HPDE6-E6E7 (cell line): ENCODE measurements at regions not wholly inside any gene's neighbourhood (a gene's known extent, or its start where the extent isn't known, plus 50 kb on each side); places are given as distances from the start of the nearest gene placed in this dataset.
A peak's percentile ranks its signal among the peaks of the same experiment; 100 is the strongest.
"Not testable (repeated sequence)": the region's sequence is repeated elsewhere in the genome, so short reads cannot be mapped to it uniquely, and the experiment has no call there.

Experiments
- DNase-seq: peaks from one replicate; pipeline ENCODE4 v3.0.0; 2011; ENCODE audit warnings: missing footprints; ENCODE audit errors: extremely low spot score

DNA sequence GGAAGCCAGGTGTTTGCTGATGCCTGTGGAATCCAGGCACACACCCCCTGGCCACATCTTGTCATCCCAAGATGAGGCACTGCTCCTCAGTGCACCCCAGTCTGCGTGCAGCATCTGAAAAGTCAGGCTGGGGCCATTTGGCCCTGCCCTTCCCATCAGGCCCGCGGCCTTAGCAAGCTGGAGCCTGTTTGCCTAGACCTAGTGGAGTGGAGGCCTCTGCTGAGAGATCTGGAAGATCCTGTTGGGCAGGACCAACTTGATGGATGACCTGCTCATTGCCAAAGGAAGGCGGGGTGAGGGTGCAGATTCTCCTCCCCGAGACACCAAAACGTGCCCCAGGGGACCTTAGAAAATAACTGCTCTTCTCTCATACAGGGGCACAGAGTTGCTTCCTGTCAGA, 220.2 kb downstream of the SHQ1 start:
- peak; percentile 52 for DNase-seq

DNA sequence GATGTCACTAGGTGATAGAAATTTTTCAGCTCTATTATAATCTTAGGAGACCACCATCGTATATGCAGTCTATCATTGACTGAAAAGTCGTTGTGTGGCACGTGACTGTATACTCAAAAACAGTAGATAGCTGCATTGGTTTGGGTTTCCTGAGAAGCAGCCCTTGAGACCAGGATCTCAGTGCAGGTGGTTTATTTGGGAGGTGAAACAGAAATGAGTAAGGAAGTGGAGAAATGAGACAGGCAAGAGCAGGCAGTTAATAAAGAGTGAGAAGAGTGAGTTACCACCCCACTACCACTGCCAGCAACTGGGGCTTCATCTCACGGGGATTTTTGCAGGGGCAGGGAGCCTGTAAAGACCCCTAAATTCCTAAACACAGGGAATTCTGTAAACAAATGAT, 221.0 kb downstream of the SHQ1 start:
- no peak for DNase-seq

DNA sequence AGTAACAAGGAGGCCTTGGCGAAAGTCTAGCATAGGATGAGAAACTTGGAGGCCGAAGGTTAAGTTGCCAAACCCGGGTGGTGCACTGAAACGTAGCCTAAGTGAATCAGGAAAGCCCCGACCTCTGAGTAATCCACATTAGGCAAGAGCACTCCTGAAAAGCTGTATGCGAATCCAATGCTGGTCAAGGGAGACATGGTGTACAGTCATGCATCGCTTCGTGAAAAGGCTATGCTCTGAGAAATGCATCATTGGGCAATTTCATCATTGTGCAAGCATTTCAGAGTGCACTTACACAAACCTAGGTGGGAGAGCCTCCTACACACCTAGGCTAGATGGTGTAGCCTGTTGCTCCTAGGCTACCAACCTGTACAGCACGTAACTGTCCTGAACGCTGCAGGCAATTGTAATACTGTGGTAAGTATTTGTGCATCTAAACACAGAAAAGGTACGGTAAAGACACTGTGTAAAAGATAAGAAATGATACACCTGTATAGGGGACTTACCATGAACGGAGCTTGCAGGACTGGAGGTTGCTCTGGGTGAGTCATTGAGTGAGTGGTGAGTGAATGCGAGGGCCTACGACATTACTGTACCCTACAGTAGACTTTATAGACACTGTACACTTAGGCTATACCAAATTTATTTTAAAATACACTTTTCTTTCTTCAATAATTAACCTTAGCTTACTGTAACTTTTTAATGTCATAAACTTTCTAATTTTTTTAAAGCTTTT, 222.5 kb downstream of the SHQ1 start:
- peak; percentile 45 for DNase-seq

DNA sequence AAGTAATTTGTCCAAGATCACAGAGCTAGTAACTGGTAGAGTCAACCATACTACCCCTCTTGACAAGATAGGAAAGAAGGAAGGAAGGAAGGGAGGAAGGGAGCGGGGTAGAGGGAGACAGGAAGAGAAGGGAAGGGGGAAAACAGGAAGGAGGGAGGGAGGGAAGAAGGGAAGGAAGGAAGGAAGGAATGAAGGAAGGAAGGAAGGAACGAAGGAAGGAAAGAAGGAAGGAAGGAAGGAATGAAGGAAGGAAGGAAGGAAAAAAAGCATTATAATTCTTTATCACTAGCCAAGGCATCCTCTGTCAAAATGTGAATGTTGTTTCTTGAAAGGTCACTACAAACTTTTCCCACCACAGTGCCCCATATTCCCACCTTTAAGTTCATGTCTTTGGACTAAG, 223.6 kb downstream of the SHQ1 start:
- no peak for DNase-seq

DNA sequence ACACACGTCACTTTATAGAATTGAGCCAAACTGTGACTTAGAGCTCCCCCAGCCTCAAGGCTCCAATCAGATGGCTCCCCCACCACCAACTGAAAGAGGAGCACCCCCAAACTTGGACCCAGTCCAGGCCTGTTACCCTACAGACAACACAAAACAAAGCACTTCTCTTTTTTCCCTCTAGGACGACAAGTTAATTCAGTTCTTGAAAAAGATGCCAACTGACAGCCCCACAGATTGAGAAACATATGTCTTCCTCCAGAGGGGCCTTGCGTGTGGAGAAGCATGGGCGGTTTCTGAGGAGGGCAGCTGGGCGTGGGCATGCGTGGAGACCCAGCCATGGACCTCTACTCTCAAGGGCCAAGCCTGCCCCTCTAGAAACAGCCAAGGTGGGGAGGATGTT, 229.5 kb downstream of the SHQ1 start:
- no peak for DNase-seq

DNA sequence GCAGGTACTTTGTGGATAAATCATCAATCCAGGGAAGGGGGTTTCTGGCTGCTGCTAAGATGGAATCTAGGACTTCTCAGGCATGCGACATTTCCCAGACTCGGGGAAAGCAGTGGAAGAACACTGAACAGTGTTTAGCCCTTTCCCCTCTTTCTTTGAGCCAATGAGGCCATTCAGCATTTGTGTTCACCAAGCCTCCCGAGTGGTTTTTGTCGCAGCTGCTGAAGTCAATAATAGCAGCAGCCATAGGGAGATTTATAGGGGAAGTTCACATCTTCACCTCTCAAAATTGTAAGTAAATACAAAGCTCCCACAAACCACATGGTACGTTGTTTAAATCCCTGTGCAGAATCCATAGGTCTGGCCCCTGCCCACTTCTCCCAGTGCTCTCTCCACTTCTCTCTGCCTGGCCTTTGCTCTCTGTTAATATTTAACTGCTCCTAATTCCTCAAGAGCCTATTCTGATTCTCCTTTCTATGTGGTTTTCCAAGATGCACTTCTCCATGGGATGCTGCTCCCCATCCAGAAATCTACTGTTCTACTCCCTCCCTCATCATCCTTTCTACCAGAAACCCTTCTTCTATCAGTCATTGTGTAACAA, 230.7 kb downstream of the SHQ1 start:
- no peak for DNase-seq

DNA sequence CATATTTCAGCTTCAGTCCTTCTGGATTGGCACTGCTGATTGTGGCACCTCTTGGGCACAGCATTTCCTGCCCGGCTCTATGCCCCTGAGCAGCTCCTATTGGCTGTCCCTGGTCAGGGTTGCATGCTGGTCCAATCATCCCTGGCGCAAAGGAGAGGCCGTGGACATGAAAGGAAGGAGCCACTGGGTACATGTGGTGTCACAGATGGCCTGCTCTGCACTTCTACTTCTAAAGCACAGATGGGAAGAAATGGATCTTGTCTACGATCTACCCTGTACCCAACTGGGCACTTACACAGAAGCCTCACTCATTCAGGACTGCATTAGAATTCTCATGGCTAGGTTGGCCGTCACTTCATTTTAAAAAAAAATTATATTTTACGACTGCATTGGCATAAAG, 232.5 kb downstream of the SHQ1 start:
- DNase-seq, result no peak

DNA sequence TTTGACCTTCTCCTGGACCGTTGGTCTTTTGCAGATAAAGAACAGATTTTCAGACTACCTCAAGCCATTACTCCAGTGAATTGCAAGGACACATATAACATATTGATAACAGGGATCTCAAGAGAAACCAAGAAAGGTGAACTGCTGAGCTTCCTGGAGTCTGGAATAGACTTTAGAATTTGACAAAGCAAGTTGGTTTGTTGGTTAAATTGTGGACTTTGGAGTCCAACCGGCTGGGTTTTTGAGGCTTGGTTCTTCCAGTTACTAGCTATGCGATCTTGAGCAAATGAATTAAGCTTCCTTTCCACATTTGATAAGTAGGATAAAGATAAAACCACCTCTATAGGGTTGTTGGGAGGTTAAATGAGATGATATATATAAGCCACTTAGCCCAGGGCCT, 233.1 kb downstream of the SHQ1 start:
- DNase-seq, result no peak

DNA sequence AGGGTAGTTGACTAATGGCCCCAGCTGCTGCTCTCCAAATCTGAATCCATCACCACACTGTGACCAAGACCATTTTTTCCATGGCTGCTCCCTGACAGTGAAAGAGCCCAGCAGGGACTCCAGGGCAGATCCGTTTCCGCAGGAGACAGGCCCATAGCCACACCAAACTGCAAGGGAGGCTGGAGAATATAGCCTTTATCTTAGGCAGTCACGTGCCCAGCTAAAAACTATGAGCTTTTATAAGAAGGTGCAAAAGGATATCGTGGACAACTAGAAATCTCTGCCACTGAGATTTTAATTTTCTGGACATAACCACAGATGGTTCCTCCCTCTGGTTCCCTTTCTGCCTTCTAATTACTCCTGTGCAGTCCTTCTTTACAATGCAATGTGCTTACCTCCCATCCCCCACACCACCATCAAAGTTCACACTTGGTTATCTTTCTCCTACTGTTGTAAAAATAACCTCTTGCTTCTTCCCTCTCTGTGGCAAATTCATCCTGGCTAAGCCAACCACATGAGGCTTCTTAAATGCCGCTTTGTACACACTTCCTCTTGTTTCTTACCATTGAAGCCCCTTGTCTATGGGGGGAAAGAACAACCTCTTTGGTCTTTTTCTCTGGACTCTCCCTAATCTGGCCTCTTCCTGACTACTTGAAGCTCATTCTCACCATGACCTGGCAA, 233.7 kb downstream of the SHQ1 start:
- no peak for DNase-seq

DNA sequence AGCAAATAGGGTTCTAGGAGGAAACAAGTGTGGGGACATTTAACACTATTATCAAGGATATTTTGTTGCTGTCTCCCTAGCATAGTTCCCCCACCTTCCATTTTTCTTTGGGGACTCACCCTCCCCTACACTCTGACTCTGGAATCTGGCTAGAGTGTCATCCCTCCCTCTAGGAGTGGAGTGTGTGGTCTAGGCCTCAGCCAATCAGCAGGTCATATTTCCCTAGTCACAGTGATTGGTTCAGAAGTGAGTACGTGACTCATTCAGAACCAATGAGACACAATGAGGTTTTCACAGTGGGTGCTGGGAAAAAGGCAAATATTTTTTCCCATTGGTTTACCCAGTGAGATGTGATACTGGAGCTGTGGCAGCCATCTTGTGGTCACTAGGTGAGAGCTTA, 234.4 kb downstream of the SHQ1 start:
- no peak for DNase-seq

DNA sequence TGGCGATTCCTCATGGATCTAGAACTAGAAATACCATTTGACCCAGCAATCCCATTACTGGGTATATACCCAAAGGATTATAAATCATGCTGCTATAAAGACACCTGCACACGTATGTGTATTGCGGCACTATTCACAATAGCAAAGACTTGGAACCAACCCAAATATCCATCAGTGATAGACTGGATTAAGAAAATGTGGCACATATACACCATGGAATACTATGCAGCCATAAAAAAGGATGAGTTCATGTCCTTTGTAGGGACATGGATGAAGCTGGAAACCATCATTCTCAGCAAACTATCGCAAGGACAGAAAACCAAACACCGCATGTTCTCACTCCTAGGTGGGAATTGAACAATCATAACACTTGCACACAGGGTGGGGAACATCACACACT, 239.1 kb downstream of the SHQ1 start:
- not testable (repeated sequence) for DNase-seq

DNA sequence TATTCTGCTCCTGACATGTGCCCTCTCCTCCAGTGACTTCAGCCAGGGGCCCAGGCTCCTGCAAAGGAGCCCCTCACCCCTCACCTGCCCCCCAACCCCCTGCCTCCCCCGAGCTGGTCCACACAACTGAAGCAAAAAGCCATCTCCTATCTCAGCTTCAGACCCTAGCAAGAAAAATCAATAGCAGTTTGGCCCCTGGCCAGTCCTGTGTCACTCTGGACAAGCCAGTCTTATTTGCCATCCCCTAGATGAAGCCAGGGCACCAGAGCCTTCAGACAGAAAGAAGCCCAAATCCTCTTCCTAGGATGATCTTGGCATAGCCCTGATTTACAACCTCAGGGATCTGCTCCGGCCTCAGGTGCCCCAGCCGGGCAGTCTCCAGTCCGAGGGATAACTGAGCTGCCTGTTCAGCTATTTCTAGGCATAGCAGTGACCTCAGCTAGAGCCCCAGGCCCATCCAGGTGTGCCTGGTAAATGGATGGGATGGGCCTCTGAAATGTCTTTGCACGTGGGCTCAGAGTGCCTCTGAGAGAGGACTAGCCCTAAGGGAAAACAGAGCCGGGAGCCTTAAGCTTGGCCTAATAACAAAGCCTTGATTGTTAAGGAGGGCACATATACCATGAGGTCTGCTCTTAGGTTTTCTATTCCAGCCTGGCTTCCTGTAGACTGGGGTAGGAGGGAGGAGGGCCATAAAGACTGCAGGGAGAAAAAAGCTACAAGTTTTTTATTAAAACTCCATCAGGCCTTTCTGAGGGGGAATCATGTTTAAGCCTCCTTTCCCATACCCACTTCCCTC, 242.0 kb downstream of the SHQ1 start:
- DNase-seq, result no peak

DNA sequence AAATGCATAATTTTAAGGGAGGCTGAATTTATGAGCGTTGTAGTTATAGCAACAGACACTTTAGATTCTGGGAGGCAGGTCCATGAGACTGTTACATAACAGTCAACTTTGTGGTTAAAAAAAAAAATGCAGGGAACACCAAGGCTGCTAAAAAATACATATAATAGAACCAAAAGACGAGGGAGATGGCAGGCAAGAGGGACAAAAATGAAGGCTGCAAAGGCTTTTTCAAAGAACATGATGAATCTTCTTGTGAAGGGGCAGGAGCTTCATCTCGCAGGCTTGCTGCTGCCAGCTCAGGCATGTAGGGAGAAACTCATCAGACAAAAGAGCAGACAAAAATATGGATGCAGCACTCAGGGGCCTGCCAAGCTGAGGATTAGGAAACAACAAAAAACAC, 243.9 kb downstream of the SHQ1 start:
- DNase-seq, result no peak

DNA sequence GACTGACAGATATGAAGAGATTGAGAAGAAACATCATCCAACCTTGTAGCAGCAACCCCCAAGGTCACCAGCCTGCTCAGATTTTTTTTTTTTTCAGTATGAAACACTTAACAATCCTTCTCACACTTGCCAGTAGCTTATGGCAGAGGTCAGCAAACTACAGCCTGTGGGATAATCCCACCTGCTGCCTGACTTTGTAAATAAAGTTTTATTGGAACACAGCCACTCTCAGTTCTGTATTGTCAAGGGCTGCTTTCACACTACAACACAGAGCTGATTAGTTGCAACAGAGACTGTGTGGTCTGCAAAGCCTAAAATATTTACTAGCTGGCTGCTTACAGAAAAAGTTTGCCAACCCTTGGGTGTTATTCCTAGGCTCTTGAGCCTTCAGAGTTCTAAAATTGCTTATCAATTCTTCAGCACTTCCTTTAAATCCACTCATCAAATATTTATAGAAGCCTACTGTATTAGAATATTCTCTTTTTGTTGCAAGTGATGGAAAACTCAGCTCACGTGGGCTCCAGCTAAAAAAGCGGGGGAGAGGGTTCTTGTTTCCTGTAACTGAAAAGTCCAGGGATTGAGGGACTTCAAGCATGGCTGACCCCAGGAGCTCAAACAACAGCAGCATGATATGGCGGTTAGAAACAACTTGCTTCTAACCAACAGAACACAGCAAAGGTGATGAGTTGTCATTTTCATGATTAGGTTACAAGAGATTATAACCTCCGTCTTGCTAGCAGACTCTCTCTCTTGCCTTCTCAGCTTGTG, 246.1 kb downstream of the SHQ1 start:
- no peak for DNase-seq

DNA sequence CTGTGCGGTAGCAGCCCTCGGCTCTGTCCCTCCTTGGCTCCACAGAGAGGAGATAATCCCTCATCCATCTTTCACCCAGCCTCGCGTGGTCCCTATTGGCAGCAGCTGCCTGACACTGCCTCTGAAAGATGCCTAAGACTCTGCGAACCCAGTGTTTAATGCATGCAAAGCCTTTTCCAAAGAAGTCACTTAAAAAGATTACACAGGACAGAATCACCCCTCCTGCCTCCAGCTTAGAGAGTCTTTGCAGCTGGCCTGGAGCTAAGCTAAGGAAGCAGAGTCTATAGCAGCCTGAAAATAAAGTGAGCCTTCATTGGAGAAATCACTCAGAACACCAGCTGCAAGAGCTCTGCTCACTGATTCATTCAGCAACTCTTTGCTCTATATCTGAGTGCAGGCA, 247.2 kb downstream of the SHQ1 start:
- DNase-seq, result no peak

DNA sequence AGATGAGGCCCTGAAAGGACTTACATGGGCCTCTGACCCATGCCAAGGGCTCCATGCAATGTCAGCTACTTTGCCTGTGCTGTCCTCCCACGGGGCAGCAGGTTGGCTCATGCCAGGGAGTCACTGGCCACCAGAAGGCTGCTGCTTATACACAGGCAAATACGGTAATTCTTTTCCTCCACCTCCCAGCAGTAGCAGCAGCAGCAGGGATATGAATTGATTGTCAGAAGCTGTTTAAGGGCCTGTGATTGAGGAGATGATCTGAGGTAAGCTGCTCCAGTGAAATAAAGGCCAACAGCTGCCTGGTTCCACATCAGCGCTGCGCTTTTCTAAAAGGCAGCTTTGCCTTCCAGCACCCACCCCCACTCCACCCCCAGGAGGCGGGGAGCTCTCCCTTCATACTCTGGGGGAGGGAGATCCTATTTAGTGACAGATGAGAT, 250.5 kb downstream of the SHQ1 start:
- no peak for DNase-seq

DNA sequence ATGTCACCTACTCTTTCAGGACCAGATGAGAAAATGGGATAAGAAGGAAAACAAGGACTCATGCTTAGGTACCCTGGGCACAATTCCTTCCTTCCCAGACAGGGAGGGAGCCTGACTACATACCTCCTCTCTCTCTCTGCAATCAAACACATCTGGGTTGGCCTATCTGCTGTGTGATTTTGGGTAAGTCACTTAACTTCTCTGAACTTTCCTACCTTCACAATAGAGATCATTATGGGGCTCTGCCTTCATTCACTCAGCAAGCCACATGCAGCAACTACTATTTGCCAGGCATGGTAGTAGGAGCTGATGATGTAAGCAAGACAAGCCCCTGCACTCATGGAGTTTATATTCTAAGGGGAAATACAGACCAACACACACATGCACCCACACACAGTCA, 251.2 kb downstream of the SHQ1 start:
- no peak for DNase-seq

DNA sequence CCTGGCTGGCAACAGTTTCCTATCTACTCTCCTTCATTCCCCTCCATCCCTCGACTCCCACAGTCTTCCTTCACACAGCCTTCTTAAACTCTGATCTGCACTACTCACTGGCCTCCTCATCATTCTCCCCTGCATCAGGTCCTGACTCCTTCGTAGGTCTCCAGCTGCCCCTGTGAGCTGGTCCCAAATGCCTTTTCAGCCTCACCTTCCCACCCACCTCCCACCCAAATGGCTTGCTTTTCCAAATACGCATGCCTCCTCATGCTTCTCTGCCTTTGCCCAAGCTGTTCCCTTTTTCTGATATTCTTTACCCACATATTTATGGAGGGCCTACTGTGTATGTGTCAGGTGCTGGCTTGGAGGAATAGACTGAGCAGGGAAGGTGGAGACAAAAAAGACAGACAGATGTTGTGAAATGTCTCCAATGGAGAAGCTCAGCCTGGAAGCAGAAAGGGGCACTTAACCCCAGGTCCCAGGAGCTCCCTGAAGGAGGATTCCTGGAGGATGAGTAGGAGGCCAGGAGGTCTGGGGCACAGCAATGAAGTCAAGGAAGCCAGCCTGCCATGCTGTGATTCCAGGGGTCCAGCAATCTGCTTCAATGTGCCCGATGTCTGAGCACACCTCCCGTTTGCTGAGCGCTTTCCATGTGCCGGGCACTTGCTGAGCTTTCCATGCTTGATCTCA, 252.2 kb downstream of the SHQ1 start:
- no peak for DNase-seq

DNA sequence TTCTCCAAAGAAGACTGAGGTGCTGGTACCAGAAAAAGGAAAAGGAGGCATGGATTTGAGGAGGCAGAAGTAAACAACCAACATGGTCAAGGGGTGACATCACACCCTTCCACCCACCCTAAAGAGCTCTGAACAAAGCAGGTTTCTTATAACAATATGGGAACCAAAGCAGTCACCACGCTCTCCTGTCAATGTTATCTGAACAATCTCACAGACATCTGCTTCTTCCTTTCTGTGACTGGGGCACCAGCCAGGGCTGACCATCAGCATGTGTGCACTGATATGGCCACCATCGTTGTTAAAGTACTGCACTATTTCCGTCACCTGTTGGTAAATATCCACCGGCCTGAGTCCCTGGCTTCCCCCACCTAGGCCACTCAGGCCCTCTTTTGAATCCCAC, 252.9 kb downstream of the SHQ1 start:
- no peak for DNase-seq

DNA sequence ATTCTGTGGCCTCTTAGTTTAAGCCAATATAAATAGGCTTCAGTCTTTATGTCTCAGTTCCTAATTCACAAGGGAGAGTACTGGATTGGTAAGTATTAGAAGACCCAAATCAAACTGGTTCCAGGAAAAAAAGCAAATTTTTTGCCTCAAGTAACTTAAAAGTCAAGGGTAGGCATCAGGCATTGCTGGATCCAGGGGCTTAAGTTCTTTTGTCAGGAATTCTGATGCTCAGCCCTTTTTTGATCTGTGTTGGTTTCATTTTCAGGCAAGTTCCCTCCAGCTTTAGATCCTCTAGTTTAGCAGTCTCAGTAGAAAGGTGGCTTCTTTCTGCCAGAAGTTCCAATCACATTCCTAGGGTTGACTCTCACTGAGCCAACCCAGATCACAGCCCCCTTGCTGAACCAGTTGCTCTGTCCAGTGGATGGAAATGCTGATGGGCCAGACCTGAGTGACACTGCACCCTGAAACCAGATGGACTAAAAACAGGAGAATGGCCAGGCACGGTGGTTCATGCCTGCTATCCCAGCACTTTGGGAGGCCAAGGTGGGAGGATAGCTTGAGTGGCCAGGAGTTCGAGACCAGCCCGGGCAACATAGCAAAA, 253.5 kb downstream of the SHQ1 start:
- DNase-seq, result no peak
